Activated CD4-positive, alpha-beta T cell treated with anti-CD3 and anti-CD28 coated beads, Interleukin-2, amount 10 ng/mL, durations not matched to agents 7 days and 5 days (primary cell): ENCODE measurements at regions not wholly inside any gene's neighbourhood (a gene's known extent, or its start where the extent isn't known, plus 50 kb on each side); places are given as distances from the start of the nearest gene placed in this dataset.

Experiments
- CTCF ChIA-PET: fragments of 350-600 bp; sonication (Branson Sonifier 250); formaldehyde crosslinking; loops from one replicate; lab custom pipeline; 2021; ENCODE audit warnings: antibody characterized with exemption; lab: Charles Lee
- POLR2A ChIA-PET: fragments of 350-600 bp; sonication (Branson Sonifier 250); formaldehyde crosslinking; loops from one replicate; lab custom pipeline; 2021; ENCODE audit warnings: antibody characterized with exemption; lab: Charles Lee
- DNase-seq: peaks from one replicate; pipeline ENCODE4 v3.0.0-alpha.2; 2020
- H3K27ac Mint-ChIP-seq: one replicate; pipeline ENCODE4 v1.8.0; 2021; ENCODE audit warnings: mild to moderate bottlenecking, moderate library complexity, mixed read lengths
- H3K27me3 Mint-ChIP-seq: one replicate; pipeline ENCODE4 v1.8.0; 2021; ENCODE audit warnings: mixed read lengths
- H3K36me3 Mint-ChIP-seq: one replicate; pipeline ENCODE4 v1.8.0; 2021; ENCODE audit warnings: low read depth, mixed read lengths
- H3K4me1 Mint-ChIP-seq: one replicate; pipeline ENCODE4 v1.8.0; 2021; ENCODE audit warnings: mixed read lengths
- H3K4me3 Mint-ChIP-seq: one replicate; pipeline ENCODE4 v1.8.0; 2021; ENCODE audit warnings: mild to moderate bottlenecking, moderate library complexity, mixed read lengths
- H3K9me3 Mint-ChIP-seq: one replicate; pipeline ENCODE4 v1.8.0; 2021; ENCODE audit warnings: mixed read lengths

- CTCF ChIA-PET = no interaction called here
- Mint-ChIP-seq H3K27ac (no peak overlapping the region), H3K9me3 (no peaks in the 10 kb centered on the region), H3K4me3 (no peak overlapping the region), H3K4me1 (no peaks in the 10 kb centered on the region), H3K27me3 (no peaks in the 10 kb centered on the region), H3K36me3 (no peaks in the 10 kb centered on the region)
- POLR2A ChIA-PET = no interaction called here
- no peak for DNase-seq
Measured at GRCh38 chr5:74075501-74076484, 449.8 kb downstream of the ARHGEF28 start.

GRCh38 chr5:74074111-74074510 lies 448.1 kb downstream of the ARHGEF28 start:
- Mint-ChIP-seq H3K4me1 (no peaks in the 10 kb centered on the region), H3K4me3 (no peak overlapping the region), H3K36me3 (no peaks in the 10 kb centered on the region), H3K9me3 (no peaks in the 10 kb centered on the region), H3K27me3 (no peaks in the 10 kb centered on the region), H3K27ac (no peak overlapping the region)
- ChIA-PET POLR2A (no interaction called here), CTCF (no interaction called here)
- no peak for DNase-seq

GRCh38 chr5:74073257-74073656 lies 447.3 kb downstream of the ARHGEF28 start:
- Mint-ChIP-seq H3K4me1 (no peaks in the 10 kb centered on the region), H3K27me3 (no peaks in the 10 kb centered on the region), H3K4me3 (no peak overlapping the region), H3K27ac (no peak overlapping the region), H3K9me3 (no peaks in the 10 kb centered on the region), H3K36me3 (no peaks in the 10 kb centered on the region)
- POLR2A ChIA-PET = no interaction called here
- DNase-seq = no peak
- CTCF ChIA-PET = interaction anchor here (1.2 kb wide), 1 partner anchor 397 kb away, joined by 3 read pairs; no protein-coding TSS in a partner anchor

GRCh38 chr5:74072646-74073045 lies 446.6 kb downstream of the ARHGEF28 start:
- Mint-ChIP-seq H3K4me3 (no peak overlapping the region), H3K9me3 (no peaks in the 10 kb centered on the region), H3K4me1 (no peaks in the 10 kb centered on the region), H3K27me3 (no peaks in the 10 kb centered on the region), H3K36me3 (no peaks in the 10 kb centered on the region), H3K27ac (no peak overlapping the region)
- ChIA-PET POLR2A (no interaction called here), CTCF (interaction anchor here (1.2 kb wide), 1 partner anchor 398 kb away, joined by 3 read pairs; no protein-coding TSS in a partner anchor)
- DNase-seq = no peak

- H3K27ac Mint-ChIP-seq = no peak overlapping the region
Measured at GRCh38 chr5:74070766-74071165, 444.8 kb downstream of the ARHGEF28 start.

GRCh38 chr5:74069741-74070140 lies 443.7 kb downstream of the ARHGEF28 start:
- no peaks in the 10 kb centered on the region for H3K27me3 Mint-ChIP-seq
- no peaks in the 10 kb centered on the region for H3K9me3 Mint-ChIP-seq
- POLR2A ChIA-PET = no interaction called here
- no peak overlapping the region for H3K27ac Mint-ChIP-seq
- CTCF ChIA-PET = no interaction called here
- no peaks in the 10 kb centered on the region for H3K36me3 Mint-ChIP-seq
- DNase-seq = no peak
- H3K4me3 Mint-ChIP-seq = no peak overlapping the region
- H3K4me1 Mint-ChIP-seq = no peaks in the 10 kb centered on the region

More at GRCh38 chr5:74070766-74071165, 444.8 kb downstream of the ARHGEF28 start:
- H3K4me1 Mint-ChIP-seq = no peaks in the 10 kb centered on the region
- H3K27me3 Mint-ChIP-seq = no peaks in the 10 kb centered on the region
- no peaks in the 10 kb centered on the region for H3K9me3 Mint-ChIP-seq
- ChIA-PET POLR2A (no interaction called here), CTCF (no interaction called here)
- no peaks in the 10 kb centered on the region for H3K36me3 Mint-ChIP-seq
- H3K4me3 Mint-ChIP-seq = no peak overlapping the region
- no peak for DNase-seq

- Mint-ChIP-seq H3K27ac (no peak overlapping the region), H3K27me3 (no peaks in the 10 kb centered on the region), H3K4me3 (no peak overlapping the region), H3K36me3 (no peaks in the 10 kb centered on the region), H3K4me1 (no peaks in the 10 kb centered on the region), H3K9me3 (no peaks in the 10 kb centered on the region)
- ChIA-PET POLR2A (no interaction called here), CTCF (no interaction called here)
- no peak for DNase-seq
Measured at GRCh38 chr5:74067748-74068541, 441.9 kb downstream of the ARHGEF28 start.

GRCh38 chr5:74064911-74065310 lies 438.9 kb downstream of the ARHGEF28 start:
- Mint-ChIP-seq H3K27me3 (no peaks in the 10 kb centered on the region), H3K9me3 (no peaks in the 10 kb centered on the region), H3K4me1 (no peaks in the 10 kb centered on the region), H3K4me3 (no peak overlapping the region), H3K36me3 (no peaks in the 10 kb centered on the region), H3K27ac (no peak overlapping the region)
- no peak for DNase-seq
- CTCF ChIA-PET = no interaction called here
- POLR2A ChIA-PET = no interaction called here

GRCh38 chr5:74064225-74064624 lies 438.2 kb downstream of the ARHGEF28 start:
- no peaks in the 10 kb centered on the region for H3K36me3 Mint-ChIP-seq
- H3K27me3 Mint-ChIP-seq = no peaks in the 10 kb centered on the region
- no peak for DNase-seq
- H3K4me3 Mint-ChIP-seq = no peak overlapping the region
- ChIA-PET POLR2A (no interaction called here), CTCF (no interaction called here)
- no peaks in the 10 kb centered on the region for H3K4me1 Mint-ChIP-seq
- no peaks in the 10 kb centered on the region for H3K9me3 Mint-ChIP-seq
- no peak overlapping the region for H3K27ac Mint-ChIP-seq

GRCh38 chr5:74063821-74064220 lies 437.8 kb downstream of the ARHGEF28 start:
- Mint-ChIP-seq H3K27ac (no peak overlapping the region), H3K9me3 (no peaks in the 10 kb centered on the region), H3K4me3 (no peak overlapping the region), H3K36me3 (no peaks in the 10 kb centered on the region), H3K4me1 (no peaks in the 10 kb centered on the region), H3K27me3 (no peaks in the 10 kb centered on the region)
- POLR2A ChIA-PET = no interaction called here
- CTCF ChIA-PET = no interaction called here
- DNase-seq = no peak

- no peak for DNase-seq
- H3K4me3 Mint-ChIP-seq = no peak overlapping the region
- CTCF ChIA-PET = no interaction called here
- no peaks in the 10 kb centered on the region for H3K36me3 Mint-ChIP-seq
- POLR2A ChIA-PET = no interaction called here
- H3K4me1 Mint-ChIP-seq = no peaks in the 10 kb centered on the region
- H3K9me3 Mint-ChIP-seq = no peaks in the 10 kb centered on the region
- H3K27me3 Mint-ChIP-seq = no peaks in the 10 kb centered on the region
- H3K27ac Mint-ChIP-seq = no peak overlapping the region
Measured at GRCh38 chr5:74063346-74063745, 437.4 kb downstream of the ARHGEF28 start.

- ChIA-PET CTCF (no interaction called here), POLR2A (no interaction called here)
- peaks cover 5% of the 10 kb centered on the region for H3K27me3 Mint-ChIP-seq
- no peaks in the 10 kb centered on the region for H3K36me3 Mint-ChIP-seq
- no peaks in the 10 kb centered on the region for H3K9me3 Mint-ChIP-seq
- DNase-seq = no peak
- no peak overlapping the region for H3K4me3 Mint-ChIP-seq
- no peak overlapping the region for H3K27ac Mint-ChIP-seq
- H3K4me1 Mint-ChIP-seq = no peaks in the 10 kb centered on the region
Measured at GRCh38 chr5:74061292-74061691, 435.3 kb downstream of the ARHGEF28 start.

GRCh38 chr5:74059706-74060105 lies 433.7 kb downstream of the ARHGEF28 start:
- H3K36me3 Mint-ChIP-seq = no peaks in the 10 kb centered on the region
- peaks cover 9% of the 10 kb centered on the region for H3K27me3 Mint-ChIP-seq
- no peak for DNase-seq
- POLR2A ChIA-PET = no interaction called here
- no peak overlapping the region for H3K27ac Mint-ChIP-seq
- no peak overlapping the region for H3K4me3 Mint-ChIP-seq
- no peaks in the 10 kb centered on the region for H3K9me3 Mint-ChIP-seq
- CTCF ChIA-PET = no interaction called here
- no peaks in the 10 kb centered on the region for H3K4me1 Mint-ChIP-seq
